BE2C (cell line): ENCODE measurements at regions not wholly inside any gene's neighbourhood (a gene's known extent, or its start where the extent isn't known, plus 50 kb on each side); places are given as distances from the start of the nearest gene placed in this dataset.

Experiments
- DNase-seq: peaks from one replicate; pipeline ENCODE4 v3.0.0-alpha.2; 2020
- H3K27me3 ChIP-seq: fragments of 250-450 bp; sonication (Bioruptor Pico); 2 replicates; pipeline ENCODE4 v1.5.1; 2020; ENCODE audit warnings: mild to moderate bottlenecking
- H3K36me3 ChIP-seq: fragments of 250-450 bp; sonication (Bioruptor Pico); 2 replicates; pipeline ENCODE4 v1.5.1; 2020; ENCODE audit warnings: mild to moderate bottlenecking
- H3K4me1 ChIP-seq: fragments of 250-450 bp; sonication (Bioruptor Pico); 2 replicates; pipeline ENCODE4 v1.5.1; 2020
- H3K4me3 ChIP-seq: 2 replicates; pipeline ENCODE4 v1.5.1; 2011; ENCODE audit warnings: low read depth, low read length
- H3K9me3 ChIP-seq: fragments of 250-450 bp; sonication (Bioruptor Pico); 2 replicates; pipeline ENCODE4 v1.5.1; 2020
- CTCF ChIP-seq: IDR thresholded peaks from 2 replicates; pipeline ENCODE4 v1.5.1; 2012; ENCODE audit warnings: mild to moderate bottlenecking, low read depth, low read length

GRCh38 chr18:39506581-39507330, 1941.2 kb upstream of the CELF4 start:
- Histone ChIP-seq H3K27me3 (no peaks in the 10 kb centered on the region), H3K4me1 (no peaks in the 10 kb centered on the region), H3K4me3 (no peak overlapping the region), H3K9me3 (no peaks in the 10 kb centered on the region), H3K36me3 (no peaks in the 10 kb centered on the region)
- TF ChIP-seq CTCF: no peak
- DNase-seq: no peak

GRCh38 chr18:39500306-39500705, 1934.7 kb upstream of the CELF4 start:
- DNase-seq: no peak
- Histone ChIP-seq H3K9me3 (no peaks in the 10 kb centered on the region), H3K4me1 (no peaks in the 10 kb centered on the region), H3K4me3 (no peak overlapping the region), H3K27me3 (no peaks in the 10 kb centered on the region), H3K36me3 (no peaks in the 10 kb centered on the region)
- no peak for TF ChIP-seq CTCF

GRCh38 chr18:39497821-39498220, 1932.2 kb upstream of the CELF4 start:
- H3K9me3 ChIP-seq: no peaks in the 10 kb centered on the region
- H3K36me3 ChIP-seq: no peaks in the 10 kb centered on the region
- no peaks in the 10 kb centered on the region for H3K4me1 ChIP-seq
- H3K4me3 ChIP-seq: no peak overlapping the region
- no peak for TF ChIP-seq CTCF
- no peaks in the 10 kb centered on the region for H3K27me3 ChIP-seq
- no peak for DNase-seq

- no peak for DNase-seq
- TF ChIP-seq CTCF: no peak
- no peaks in the 10 kb centered on the region for H3K9me3 ChIP-seq
- no peaks in the 10 kb centered on the region for H3K27me3 ChIP-seq
- H3K4me1 ChIP-seq: no peaks in the 10 kb centered on the region
- no peaks in the 10 kb centered on the region for H3K36me3 ChIP-seq
- no peak overlapping the region for H3K4me3 ChIP-seq
These were observed 1931.4 kb upstream of the CELF4 start for GRCh38 chr18:39496986-39497385.

- Histone ChIP-seq H3K27me3 (no peaks in the 10 kb centered on the region), H3K4me1 (no peaks in the 10 kb centered on the region), H3K36me3 (no peaks in the 10 kb centered on the region), H3K9me3 (no peaks in the 10 kb centered on the region), H3K4me3 (no peak overlapping the region)
- no peak for TF ChIP-seq CTCF
- no peak for DNase-seq
These were observed 1928.8 kb upstream of the CELF4 start for GRCh38 chr18:39494211-39494896.

GRCh38 chr18:39491408-39491807, 1925.8 kb upstream of the CELF4 start:
- TF ChIP-seq CTCF: no peak
- H3K27me3 ChIP-seq: no peaks in the 10 kb centered on the region
- no peak for DNase-seq
- no peaks in the 10 kb centered on the region for H3K4me1 ChIP-seq
- H3K36me3 ChIP-seq: no peaks in the 10 kb centered on the region
- no peak overlapping the region for H3K4me3 ChIP-seq
- no peaks in the 10 kb centered on the region for H3K9me3 ChIP-seq
